Stimulated activated CD4-positive, alpha-beta T cell treated with anti-CD3 and anti-CD28 coated beads, Interleukin-15, amount 100 ng/mL, for 48 hours (primary cell): ENCODE measurements at regions not wholly inside any gene's neighbourhood (a gene's known extent, or its start where the extent isn't known, plus 50 kb on each side); places are given as distances from the start of the nearest gene placed in this dataset.
"Not testable (repeated sequence)": the region's sequence is repeated elsewhere in the genome, so short reads cannot be mapped to it uniquely, and the experiment has no call there.

Experiments
- DNase-seq, 2 donors: peaks; one replicate each; pipeline ENCODE4 v3.0.0-alpha.2; 2020; ENCODE audit warnings: low read depth in 2 of 2

GRCh38 chr2:126952216-126952615 is 53.5 kb downstream of the TEX51 start:
- no peak for DNase-seq

GRCh38 chr2:126953483-126953882 is 54.8 kb downstream of the TEX51 start:
- no peak for DNase-seq

GRCh38 chr2:126954831-126955230 is 56.1 kb downstream of the TEX51 start:
- DNase-seq = no peak

GRCh38 chr2:126956773-126957172 is 58.1 kb downstream of the TEX51 start:
- not testable (repeated sequence) for DNase-seq

- DNase-seq = no peak
Observed at GRCh38 chr2:126963390-126963789, 64.7 kb downstream of the TEX51 start.

- DNase-seq = no peak
Observed at GRCh38 chr2:126966601-126967000, 67.9 kb downstream of the TEX51 start.

GRCh38 chr2:126970583-126970982 is 71.9 kb downstream of the TEX51 start:
- DNase-seq = no peak

GRCh38 chr2:126971162-126971480 is 72.4 kb downstream of the TEX51 start:
- no peak for DNase-seq

GRCh38 chr2:126971481-126972278 is 73.0 kb downstream of the TEX51 start:
- DNase-seq = peak; percentile 50 to 51

GRCh38 chr2:126972279-126972626 is 73.6 kb downstream of the TEX51 start:
- DNase-seq = no peak

- no peak for DNase-seq
Observed at GRCh38 chr2:126973745-126974144, 75.1 kb downstream of the TEX51 start.

- DNase-seq = no peak
Observed at GRCh38 chr2:126975671-126976655, 77.3 kb downstream of the TEX51 start.

GRCh38 chr2:126976721-126977328 is 78.1 kb downstream of the TEX51 start:
- DNase-seq = no peak

- DNase-seq = no peak
Observed at GRCh38 chr2:126978333-126978732, 79.6 kb downstream of the TEX51 start.

- no peak for DNase-seq
Observed at GRCh38 chr2:126979039-126980003, 80.6 kb downstream of the TEX51 start.

- DNase-seq = no peak
Observed at GRCh38 chr2:126981476-126981875, 82.8 kb downstream of the TEX51 start.

GRCh38 chr2:126982935-126983334 is 84.2 kb downstream of the TEX51 start:
- no peak for DNase-seq

GRCh38 chr2:126986631-126987187 is 88.0 kb downstream of the TEX51 start:
- no peak for DNase-seq

- DNase-seq = no peak
Observed at GRCh38 chr2:126988482-126988881, 89.8 kb downstream of the TEX51 start.

- not testable (repeated sequence) for DNase-seq
Observed at GRCh38 chr2:126989064-126989463, 90.4 kb downstream of the TEX51 start.

- no peak for DNase-seq
Observed at GRCh38 chr2:126990200-126990599, 91.5 kb downstream of the TEX51 start.
